ENCODE measurements at regions not wholly inside any gene's neighbourhood (a gene's known extent, or its start where the extent isn't known, plus 50 kb on each side); places are given as distances from the start of the nearest gene placed in this dataset.

GRCh38 chr3:180820400-180820799 is 92.1 kb upstream of the FXR1 start:
- H2BK15ac ChIP-seq (ENCODE audit: low read depth, poor library complexity, severe bottlenecking): no peak overlapping the region
- no peak overlapping the region for H4K8ac ChIP-seq (ENCODE audit: low read length)
- no peak overlapping the region for H3K14ac ChIP-seq (ENCODE audit: low read length in 2 of 2)
- H3K27me3 ChIP-seq (ENCODE audit: control insufficient read depth in 1 of 2, insufficient read depth in 1 of 2, low read length in 2 of 2): no peaks in the 10 kb centered on the region
- no peak overlapping the region for H3K18ac ChIP-seq (ENCODE audit: low read depth in 1 of 2, low read length in 2 of 2)
- H2AFZ ChIP-seq (ENCODE audit: low read depth, low read length): no peak overlapping the region
- H3K4me1 ChIP-seq (ENCODE audit: control insufficient read depth, insufficient read depth, low read depth, low read length): no peaks in the 10 kb centered on the region
- H3K79me1 ChIP-seq (replicated peaks; ENCODE audit: low read length, poor library complexity, severe bottlenecking): no peaks in the 10 kb centered on the region
- H3K9me3 ChIP-seq (ENCODE audit: control insufficient read depth, low read length): no peaks in the 10 kb centered on the region
- no peak overlapping the region for H3K4me3 ChIP-seq (ENCODE audit: insufficient read depth in 1 of 2, low read depth in 1 of 2, low read length in 2 of 2)
- WGBS: 88% methylated on average over 15 of the region's 15 CpGs
- H3K9ac ChIP-seq (ENCODE audit: low read length): no peak overlapping the region
- no peak overlapping the region for H4K91ac ChIP-seq (ENCODE audit: low read length)
- no peak overlapping the region for H3K27ac ChIP-seq (ENCODE audit: low read length, poor library complexity, severe bottlenecking)
- H2AK5ac ChIP-seq (ENCODE audit: low read length, severe bottlenecking): no peak overlapping the region
- no peak for DNase-seq
- H3K23ac ChIP-seq (ENCODE audit: low read length in 2 of 2): no peak overlapping the region
- H3K36me3 ChIP-seq (ENCODE audit: control insufficient read depth in 1 of 2, insufficient read depth in 2 of 2, low read depth in 1 of 2, low read length in 2 of 2): no peaks in the 10 kb centered on the region
- no peak overlapping the region for H3K4ac ChIP-seq (ENCODE audit: low read depth in 1 of 2, low read length in 2 of 2)
- no peak overlapping the region for H2BK12ac ChIP-seq (ENCODE audit: low read length in 2 of 2)
- H2BK120ac ChIP-seq (ENCODE audit: low read depth, low read length): no peak overlapping the region
- H3K4me2 ChIP-seq (ENCODE audit: low read length, poor library complexity, severe bottlenecking): no peak overlapping the region
- H2BK5ac ChIP-seq (ENCODE audit: low read depth, low read length, poor library complexity, severe bottlenecking): no peak overlapping the region

GRCh38 chr3:180825964-180826363 is 86.5 kb upstream of the FXR1 start:
- Histone ChIP-seq H3K23ac (ENCODE audit: low read length in 2 of 2) (no peak overlapping the region), H3K14ac (ENCODE audit: low read length in 2 of 2) (no peak overlapping the region), H4K8ac (ENCODE audit: low read length) (no peak overlapping the region), H2AK5ac (ENCODE audit: low read length, severe bottlenecking) (no peak overlapping the region), H4K91ac (ENCODE audit: low read length) (no peak overlapping the region), H3K9me3 (ENCODE audit: control insufficient read depth, low read length) (no peaks in the 10 kb centered on the region), H3K9ac (ENCODE audit: low read length) (no peak overlapping the region), H2BK12ac (ENCODE audit: low read length in 2 of 2) (no peak overlapping the region), H3K4me2 (ENCODE audit: low read length, poor library complexity, severe bottlenecking) (no peak overlapping the region), H3K79me1 (replicated peaks; ENCODE audit: low read length, poor library complexity, severe bottlenecking) (no peaks in the 10 kb centered on the region), H3K27me3 (ENCODE audit: control insufficient read depth in 1 of 2, insufficient read depth in 1 of 2, low read length in 2 of 2) (no peaks in the 10 kb centered on the region), H3K36me3 (ENCODE audit: control insufficient read depth in 1 of 2, insufficient read depth in 2 of 2, low read depth in 1 of 2, low read length in 2 of 2) (no peaks in the 10 kb centered on the region), H2AFZ (ENCODE audit: low read depth, low read length) (no peak overlapping the region), H2BK5ac (ENCODE audit: low read depth, low read length, poor library complexity, severe bottlenecking) (no peak overlapping the region), H3K27ac (ENCODE audit: low read length, poor library complexity, severe bottlenecking) (no peak overlapping the region), H3K4me3 (ENCODE audit: insufficient read depth in 1 of 2, low read depth in 1 of 2, low read length in 2 of 2) (no peak overlapping the region), H2BK120ac (ENCODE audit: low read depth, low read length) (no peak overlapping the region), H3K4ac (ENCODE audit: low read depth in 1 of 2, low read length in 2 of 2) (no peak overlapping the region), H3K4me1 (ENCODE audit: control insufficient read depth, insufficient read depth, low read depth, low read length) (no peaks in the 10 kb centered on the region), H3K18ac (ENCODE audit: low read depth in 1 of 2, low read length in 2 of 2) (no peak overlapping the region), H2BK15ac (ENCODE audit: low read depth, poor library complexity, severe bottlenecking) (no peak overlapping the region)
- DNase-seq: no peak
- no CpG with 5 or more reads among the region's 2 CpGs for WGBS

- 67% methylated on average over 3 of the region's 3 CpGs for WGBS
- H3K79me1 ChIP-seq (replicated peaks; ENCODE audit: low read length, poor library complexity, severe bottlenecking): no peaks in the 10 kb centered on the region
- no peak overlapping the region for H2BK120ac ChIP-seq (ENCODE audit: low read depth, low read length)
- H3K27me3 ChIP-seq (ENCODE audit: control insufficient read depth in 1 of 2, insufficient read depth in 1 of 2, low read length in 2 of 2): no peaks in the 10 kb centered on the region
- H3K14ac ChIP-seq (ENCODE audit: low read length in 2 of 2): no peak overlapping the region
- no peak overlapping the region for H3K23ac ChIP-seq (ENCODE audit: low read length in 2 of 2)
- no peak overlapping the region for H2BK5ac ChIP-seq (ENCODE audit: low read depth, low read length, poor library complexity, severe bottlenecking)
- no peak overlapping the region for H4K91ac ChIP-seq (ENCODE audit: low read length)
- H2BK12ac ChIP-seq (ENCODE audit: low read length in 2 of 2): no peak overlapping the region
- H3K4me3 ChIP-seq (ENCODE audit: insufficient read depth in 1 of 2, low read depth in 1 of 2, low read length in 2 of 2): no peak overlapping the region
- no peaks in the 10 kb centered on the region for H3K4me1 ChIP-seq (ENCODE audit: control insufficient read depth, insufficient read depth, low read depth, low read length)
- no peak overlapping the region for H4K8ac ChIP-seq (ENCODE audit: low read length)
- H3K36me3 ChIP-seq (ENCODE audit: control insufficient read depth in 1 of 2, insufficient read depth in 2 of 2, low read depth in 1 of 2, low read length in 2 of 2): no peaks in the 10 kb centered on the region
- H2BK15ac ChIP-seq (ENCODE audit: low read depth, poor library complexity, severe bottlenecking): no peak overlapping the region
- no peak for DNase-seq
- H2AK5ac ChIP-seq (ENCODE audit: low read length, severe bottlenecking): no peak overlapping the region
- no peaks in the 10 kb centered on the region for H3K9me3 ChIP-seq (ENCODE audit: control insufficient read depth, low read length)
- no peak overlapping the region for H3K4me2 ChIP-seq (ENCODE audit: low read length, poor library complexity, severe bottlenecking)
- H3K4ac ChIP-seq (ENCODE audit: low read depth in 1 of 2, low read length in 2 of 2): no peak overlapping the region
- no peak overlapping the region for H2AFZ ChIP-seq (ENCODE audit: low read depth, low read length)
- H3K18ac ChIP-seq (ENCODE audit: low read depth in 1 of 2, low read length in 2 of 2): no peak overlapping the region
- no peak overlapping the region for H3K27ac ChIP-seq (ENCODE audit: low read length, poor library complexity, severe bottlenecking)
- no peak overlapping the region for H3K9ac ChIP-seq (ENCODE audit: low read length)
Measured at GRCh38 chr3:180827171-180827570, 85.3 kb upstream of the FXR1 start.

- Histone ChIP-seq H3K27me3 (ENCODE audit: control insufficient read depth in 1 of 2, insufficient read depth in 1 of 2, low read length in 2 of 2) (no peaks in the 10 kb centered on the region), H4K8ac (ENCODE audit: low read length) (no peak overlapping the region), H3K79me1 (replicated peaks; ENCODE audit: low read length, poor library complexity, severe bottlenecking) (no peaks in the 10 kb centered on the region), H3K9ac (ENCODE audit: low read length) (no peak overlapping the region), H3K27ac (ENCODE audit: low read length, poor library complexity, severe bottlenecking) (no peak overlapping the region), H2AFZ (ENCODE audit: low read depth, low read length) (no peak overlapping the region), H2BK12ac (ENCODE audit: low read length in 2 of 2) (no peak overlapping the region), H3K23ac (ENCODE audit: low read length in 2 of 2) (no peak overlapping the region), H3K4me2 (ENCODE audit: low read length, poor library complexity, severe bottlenecking) (no peak overlapping the region), H3K4me3 (ENCODE audit: insufficient read depth in 1 of 2, low read depth in 1 of 2, low read length in 2 of 2) (no peak overlapping the region), H3K4ac (ENCODE audit: low read depth in 1 of 2, low read length in 2 of 2) (no peak overlapping the region), H2AK5ac (ENCODE audit: low read length, severe bottlenecking) (no peak overlapping the region), H2BK5ac (ENCODE audit: low read depth, low read length, poor library complexity, severe bottlenecking) (no peak overlapping the region), H3K4me1 (ENCODE audit: control insufficient read depth, insufficient read depth, low read depth, low read length) (no peaks in the 10 kb centered on the region), H4K91ac (ENCODE audit: low read length) (no peak overlapping the region), H2BK15ac (ENCODE audit: low read depth, poor library complexity, severe bottlenecking) (no peak overlapping the region), H3K9me3 (ENCODE audit: control insufficient read depth, low read length) (no peaks in the 10 kb centered on the region), H3K36me3 (ENCODE audit: control insufficient read depth in 1 of 2, insufficient read depth in 2 of 2, low read depth in 1 of 2, low read length in 2 of 2) (no peaks in the 10 kb centered on the region), H3K14ac (ENCODE audit: low read length in 2 of 2) (no peak overlapping the region), H2BK120ac (ENCODE audit: low read depth, low read length) (no peak overlapping the region), H3K18ac (ENCODE audit: low read depth in 1 of 2, low read length in 2 of 2) (no peak overlapping the region)
- no peak for DNase-seq
- 95% methylated on average over 36 of the region's 36 CpGs for WGBS
Measured at GRCh38 chr3:180828001-180828720, 84.3 kb upstream of the FXR1 start.

Data from mesenchymal stem cell (in vitro differentiated cells and primary cell).